GM23338 (cell line): ENCODE measurements at regions not wholly inside any gene's neighbourhood (a gene's known extent, or its start where the extent isn't known, plus 50 kb on each side); places are given as distances from the start of the nearest gene placed in this dataset.

Experiments used
- EZH2phosphoT487 ChIP-seq: fragments of 200-600 bp; sonication (generic); IDR thresholded peaks from one replicate; pipeline ENCODE4 v1.8.1; 2018; ENCODE audit warnings: antibody characterized with exemption; ENCODE audit not compliant: unreplicated experiment
- TF ChIP-seq, protein P1 (sequence below), 2 experiments: fragments of 200-600 bp in 1 of 2; sonication (generic) in 1 of 2; conservative IDR thresholded peaks; 2 replicates each; pipeline versions ENCODE4 v1.5.1 to v1.6.1; 2016 to 2017; ENCODE audit warnings: antibody characterized with exemption in 2 of 2, low read depth in 2 of 2, mild to moderate bottlenecking in 2 of 2, moderate library complexity in 1 of 2

DNA sequence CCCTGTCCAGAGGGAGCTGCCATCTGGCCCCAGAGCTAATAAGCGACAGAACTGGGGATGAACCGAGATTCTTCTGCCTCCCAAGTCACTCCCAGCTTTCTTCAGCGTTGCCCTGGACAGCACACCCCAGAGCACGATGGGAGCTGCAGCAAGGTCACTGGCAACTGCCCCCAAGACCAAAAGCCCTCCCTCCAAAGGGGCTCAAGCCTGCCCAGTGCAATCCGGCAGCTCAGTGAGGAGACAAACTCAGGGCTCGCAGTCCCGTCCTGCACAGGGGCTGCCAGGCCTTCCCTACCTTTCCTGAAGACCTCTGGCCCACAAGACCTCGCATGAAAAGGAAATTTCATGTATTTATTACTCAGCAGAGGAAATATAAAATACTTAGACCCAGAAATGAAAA, 174.8 kb downstream of the BCOR start:
- TF ChIP-seq, protein P1, sequence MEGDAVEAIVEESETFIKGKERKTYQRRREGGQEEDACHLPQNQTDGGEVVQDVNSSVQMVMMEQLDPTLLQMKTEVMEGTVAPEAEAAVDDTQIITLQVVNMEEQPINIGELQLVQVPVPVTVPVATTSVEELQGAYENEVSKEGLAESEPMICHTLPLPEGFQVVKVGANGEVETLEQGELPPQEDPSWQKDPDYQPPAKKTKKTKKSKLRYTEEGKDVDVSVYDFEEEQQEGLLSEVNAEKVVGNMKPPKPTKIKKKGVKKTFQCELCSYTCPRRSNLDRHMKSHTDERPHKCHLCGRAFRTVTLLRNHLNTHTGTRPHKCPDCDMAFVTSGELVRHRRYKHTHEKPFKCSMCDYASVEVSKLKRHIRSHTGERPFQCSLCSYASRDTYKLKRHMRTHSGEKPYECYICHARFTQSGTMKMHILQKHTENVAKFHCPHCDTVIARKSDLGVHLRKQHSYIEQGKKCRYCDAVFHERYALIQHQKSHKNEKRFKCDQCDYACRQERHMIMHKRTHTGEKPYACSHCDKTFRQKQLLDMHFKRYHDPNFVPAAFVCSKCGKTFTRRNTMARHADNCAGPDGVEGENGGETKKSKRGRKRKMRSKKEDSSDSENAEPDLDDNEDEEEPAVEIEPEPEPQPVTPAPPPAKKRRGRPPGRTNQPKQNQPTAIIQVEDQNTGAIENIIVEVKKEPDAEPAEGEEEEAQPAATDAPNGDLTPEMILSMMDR (conservative IDR thresholded peaks at IDR 0.05; ENCODE audit: low read depth in 2 of 2): no peak
- TF ChIP-seq EZH2phosphoT487: no peak
